NOMO-1 (cell line): ENCODE measurements at regions not wholly inside any gene's neighbourhood (a gene's known extent, or its start where the extent isn't known, plus 50 kb on each side); places are given as distances from the start of the nearest gene placed in this dataset.

ENCODE experiments used
- DNase-seq, 2 experiments: peaks; one replicate each; lab custom pipeline; 2025; ENCODE audit not compliant: unreplicated experiment in 2 of 2; lab: John Stamatoyannopoulos, UW

GRCh38 chr1:47627016-47627415 lies 189.2 kb downstream of the FOXD2 start:
- DNase-seq = no peak

GRCh38 chr1:47627471-47628370 lies 189.9 kb downstream of the FOXD2 start:
- no peak for DNase-seq

DNA sequence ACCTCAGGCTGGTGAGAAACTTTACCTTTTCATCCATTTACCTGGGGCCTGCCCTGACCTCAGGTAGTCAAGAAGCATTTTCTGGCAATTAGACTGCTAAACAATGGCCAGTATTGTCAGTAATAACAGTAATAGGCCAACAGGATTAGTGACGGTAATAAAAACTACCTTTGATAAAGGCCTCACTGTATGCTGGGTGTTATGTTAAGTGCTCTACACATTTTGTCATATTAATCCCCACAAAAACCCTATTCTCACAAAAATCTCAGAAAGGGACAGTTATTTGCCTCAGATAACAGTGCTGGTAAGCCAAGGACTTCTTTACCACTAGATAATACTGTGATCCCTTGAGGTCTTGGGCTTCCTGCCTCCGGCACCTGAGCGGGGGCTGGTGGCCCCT lies 191.4 kb downstream of the FOXD2 start:
- no peak for DNase-seq

DNA sequence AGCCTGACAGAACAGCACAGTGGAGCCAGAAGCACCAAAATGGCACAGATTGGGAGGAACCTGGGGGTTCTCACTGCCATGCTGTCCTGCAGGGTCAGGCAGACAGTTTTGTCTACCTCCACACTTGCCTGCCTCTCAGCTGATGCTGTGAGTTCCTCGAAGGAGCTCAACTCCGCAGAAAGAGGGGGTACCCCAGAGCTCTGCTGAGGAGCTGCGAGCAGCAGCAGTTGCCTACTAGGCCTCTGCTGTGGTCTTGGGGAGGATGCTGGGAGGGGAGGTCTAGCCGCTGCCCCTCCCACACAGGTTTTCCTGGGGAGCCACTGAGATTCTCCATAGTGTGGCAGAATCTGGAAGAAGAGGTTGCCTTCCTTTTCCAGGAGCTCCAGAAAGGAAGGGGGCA lies 192.5 kb downstream of the FOXD2 start:
- DNase-seq = no peak

GRCh38 chr1:47631411-47631995 lies 193.7 kb downstream of the FOXD2 start:
- DNase-seq = no peak

DNA sequence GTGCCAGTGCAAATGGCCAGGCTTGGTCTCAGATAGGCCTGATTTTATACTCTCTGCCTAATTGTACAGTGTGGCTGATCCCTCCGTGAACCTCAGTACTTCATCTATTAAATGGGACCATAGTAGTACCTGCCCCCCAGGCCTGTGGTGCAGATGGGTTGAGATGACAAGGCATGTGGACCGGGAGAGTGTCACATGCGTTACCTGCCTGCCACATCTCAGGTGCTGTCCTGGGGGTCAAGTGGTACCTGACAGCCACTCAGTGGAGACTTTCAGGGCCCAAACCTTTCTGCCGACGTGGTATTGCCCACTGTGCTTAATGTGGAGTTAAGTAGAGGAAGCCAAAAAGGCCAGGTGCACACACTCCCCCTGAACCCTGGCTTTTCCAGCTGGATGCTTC lies 197.3 kb downstream of the FOXD2 start:
- no peak for DNase-seq

GRCh38 chr1:47635597-47635996 lies 197.8 kb downstream of the FOXD2 start:
- no peak for DNase-seq

DNA sequence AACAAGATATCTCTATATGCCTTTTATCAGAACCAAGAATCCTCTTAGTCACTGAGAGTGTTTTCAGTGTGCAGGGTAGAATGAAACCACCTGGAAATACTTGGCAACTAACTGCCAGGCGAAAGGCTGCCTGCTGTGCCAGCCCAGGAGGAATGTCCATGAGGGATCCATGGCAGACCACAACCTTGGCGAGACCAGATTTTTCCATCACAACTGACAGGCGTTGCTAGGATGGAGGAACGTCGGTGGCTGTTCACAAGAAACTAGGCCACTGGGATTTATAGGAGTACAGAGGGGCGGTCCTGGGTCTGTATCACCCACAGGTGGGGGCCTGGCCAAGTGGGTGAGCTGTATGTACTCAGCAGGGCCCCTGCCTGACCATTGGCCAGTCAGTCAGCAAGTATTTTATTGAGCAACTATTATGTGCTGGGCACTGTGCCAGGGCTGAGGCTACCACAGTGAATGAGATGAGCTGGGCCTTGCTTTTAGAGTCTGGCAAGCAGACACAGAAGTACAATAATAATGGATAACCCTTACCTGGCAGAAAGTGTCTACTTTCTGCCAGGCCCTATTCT lies 199.4 kb downstream of the FOXD2 start:
- DNase-seq = no peak

DNA sequence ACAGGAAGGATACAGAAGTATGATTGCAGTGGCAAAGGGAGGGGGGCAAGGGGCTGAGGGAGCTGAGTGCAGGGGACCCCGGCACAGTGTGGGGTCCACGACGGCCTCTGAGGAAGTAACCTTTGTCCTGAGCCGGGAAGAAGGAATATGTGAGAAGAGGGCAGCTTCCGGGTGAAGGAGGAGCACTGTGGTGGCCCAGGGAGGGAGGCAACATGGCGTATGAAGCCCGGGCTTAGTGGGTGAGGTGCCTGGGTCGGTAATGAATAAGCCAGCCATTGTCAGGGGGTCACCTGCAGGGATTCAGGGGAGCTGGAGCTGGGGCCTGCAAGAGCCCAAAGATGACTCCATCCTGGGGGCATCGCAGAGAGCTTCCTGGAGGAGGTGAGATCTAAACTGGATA lies 200.4 kb downstream of the FOXD2 start:
- DNase-seq = no peak

GRCh38 chr1:47638713-47639112 lies 200.9 kb downstream of the FOXD2 start:
- no peak for DNase-seq

- no peak for DNase-seq
Observed at GRCh38 chr1:47643306-47644211, 205.7 kb downstream of the FOXD2 start.

DNA sequence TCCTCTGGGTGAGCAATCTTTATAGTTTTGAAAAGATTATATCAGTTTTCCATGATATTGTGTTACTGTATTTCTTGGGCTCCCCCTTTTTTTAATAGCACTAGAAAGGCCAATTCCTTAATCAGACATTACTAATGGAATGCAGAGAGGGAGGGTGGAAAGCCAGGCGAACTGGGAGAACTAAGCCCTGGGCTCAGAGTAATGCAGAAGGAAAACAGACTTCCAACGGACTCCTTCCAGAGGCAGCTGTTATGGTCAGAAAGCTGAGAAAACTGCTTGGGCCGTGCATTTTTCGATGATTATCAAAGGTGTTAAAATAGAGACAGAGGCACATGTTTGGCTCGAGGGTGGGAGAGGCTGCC lies 206.3 kb downstream of the FOXD2 start:
- no peak for DNase-seq

DNA sequence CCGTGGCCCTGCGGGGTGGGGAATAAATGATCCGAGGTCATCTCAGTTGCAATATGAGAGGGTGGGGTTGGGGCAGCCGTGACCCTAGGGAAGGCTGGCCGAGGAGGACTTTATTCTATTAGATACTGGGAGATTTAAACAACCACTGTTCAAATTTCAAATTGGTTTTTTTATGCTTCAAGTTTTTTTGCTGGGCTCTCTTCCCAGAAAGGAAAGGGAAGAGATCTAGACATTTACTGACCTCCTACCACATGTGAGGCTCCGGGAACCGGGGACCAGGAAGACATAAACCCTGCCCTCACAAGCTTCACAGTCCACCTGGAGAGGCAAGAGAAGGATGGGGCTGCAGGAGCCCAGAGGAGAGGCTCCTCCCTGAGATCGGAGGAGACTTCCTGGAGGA lies 207.3 kb downstream of the FOXD2 start:
- no peak for DNase-seq

- no peak for DNase-seq
Observed at GRCh38 chr1:47646676-47647075, 208.8 kb downstream of the FOXD2 start.

DNA sequence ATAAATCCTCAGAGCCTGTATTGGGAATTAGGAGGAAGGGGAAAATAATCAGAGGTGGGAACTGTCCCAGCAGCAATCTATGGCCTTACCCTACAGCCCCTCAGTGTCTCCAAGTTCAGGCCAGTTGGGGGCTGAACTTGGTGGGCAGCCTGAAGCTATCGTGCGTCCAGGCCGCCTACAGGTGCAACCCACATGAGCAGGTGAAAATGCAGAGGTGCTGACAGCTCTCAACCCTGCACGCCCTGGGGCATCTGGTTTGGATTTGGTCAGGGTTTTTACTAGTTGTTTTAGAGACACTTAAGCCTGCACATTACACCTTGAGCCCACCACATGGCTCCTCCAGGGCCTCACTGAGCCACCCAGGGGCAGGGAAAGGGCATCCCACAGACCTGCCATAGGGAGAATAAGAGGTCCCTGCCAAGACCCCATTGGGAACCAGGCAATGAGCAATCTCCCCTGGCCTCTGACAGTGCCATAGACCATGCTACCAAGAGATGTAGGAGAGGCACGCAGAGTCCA lies 209.5 kb downstream of the FOXD2 start:
- DNase-seq = no peak

DNA sequence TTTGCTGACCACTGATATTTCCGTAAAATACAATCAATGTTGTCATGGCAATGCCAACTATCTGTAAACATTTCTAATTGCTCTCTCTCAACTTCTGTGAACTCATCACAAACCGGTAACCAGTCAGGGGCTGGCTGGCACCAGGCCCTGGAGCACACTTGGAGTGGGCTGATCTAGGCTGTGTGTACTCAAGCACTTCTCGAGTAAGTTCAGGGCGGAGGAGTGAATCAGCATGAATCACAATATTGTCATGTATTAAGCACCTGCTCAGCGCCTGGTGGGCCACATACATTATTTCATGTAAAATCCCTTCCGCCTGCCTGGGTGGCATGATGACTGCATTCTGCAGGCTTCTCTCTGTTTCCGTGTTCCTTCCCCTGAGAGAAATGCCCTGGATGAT lies 212.4 kb downstream of the FOXD2 start:
- no peak for DNase-seq

DNA sequence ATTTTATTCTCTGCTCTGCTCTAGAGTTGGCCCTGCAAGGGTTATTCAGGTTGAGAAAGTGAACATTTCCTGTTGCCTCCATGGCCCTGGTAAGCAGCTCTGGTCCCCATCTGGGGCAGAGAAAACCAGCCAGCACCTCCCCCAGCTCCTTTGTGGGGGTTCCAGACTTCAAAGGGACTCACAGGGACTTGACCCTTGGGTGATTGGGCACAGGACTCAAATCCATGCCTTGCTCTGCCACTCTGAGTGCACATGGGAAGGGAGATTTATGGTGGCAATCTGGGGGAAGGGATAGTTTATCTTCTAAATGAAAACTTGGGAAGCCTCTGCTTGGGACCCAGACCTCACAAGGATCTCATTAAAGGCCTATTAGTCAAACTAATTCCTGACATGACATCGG lies 212.8 kb downstream of the FOXD2 start:
- no peak for DNase-seq

DNA sequence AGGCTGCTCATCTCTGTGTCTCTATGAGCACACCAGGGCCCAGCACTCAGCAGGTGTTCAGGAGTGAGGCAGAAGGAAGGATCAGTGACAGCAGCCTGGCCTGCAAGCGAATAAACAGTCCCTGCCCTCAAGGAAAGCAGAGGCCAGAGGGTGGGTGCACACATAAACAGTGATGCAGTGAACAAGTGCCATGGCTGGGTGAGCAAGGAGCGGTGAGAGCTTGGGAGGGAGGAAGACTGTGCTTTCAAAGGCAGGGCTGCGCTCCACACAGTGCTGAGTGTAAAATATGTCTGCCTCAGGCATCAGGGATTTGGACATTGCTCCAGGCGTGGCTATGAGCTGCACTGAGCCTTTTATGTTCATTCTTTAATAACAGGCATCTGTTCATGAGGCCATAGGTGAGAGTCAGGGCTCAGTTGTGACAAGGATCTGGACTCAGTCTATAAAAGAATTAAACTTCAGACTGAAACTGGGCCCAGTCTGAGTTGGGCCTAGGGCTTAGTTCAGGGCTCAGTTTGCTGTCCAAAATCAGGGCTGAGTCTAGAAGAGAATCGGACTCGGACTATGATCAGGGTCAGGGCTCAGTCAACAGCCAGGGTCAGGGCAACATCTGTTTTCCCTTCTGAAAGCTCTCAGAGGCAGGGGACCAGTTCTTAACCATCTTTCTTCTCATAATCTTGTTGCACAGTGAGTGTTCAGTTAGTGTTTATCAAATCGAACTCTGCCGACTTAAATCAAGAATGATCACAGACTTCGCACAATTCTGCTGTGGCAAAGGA lies 213.7 kb downstream of the FOXD2 start:
- no peak for DNase-seq

DNA sequence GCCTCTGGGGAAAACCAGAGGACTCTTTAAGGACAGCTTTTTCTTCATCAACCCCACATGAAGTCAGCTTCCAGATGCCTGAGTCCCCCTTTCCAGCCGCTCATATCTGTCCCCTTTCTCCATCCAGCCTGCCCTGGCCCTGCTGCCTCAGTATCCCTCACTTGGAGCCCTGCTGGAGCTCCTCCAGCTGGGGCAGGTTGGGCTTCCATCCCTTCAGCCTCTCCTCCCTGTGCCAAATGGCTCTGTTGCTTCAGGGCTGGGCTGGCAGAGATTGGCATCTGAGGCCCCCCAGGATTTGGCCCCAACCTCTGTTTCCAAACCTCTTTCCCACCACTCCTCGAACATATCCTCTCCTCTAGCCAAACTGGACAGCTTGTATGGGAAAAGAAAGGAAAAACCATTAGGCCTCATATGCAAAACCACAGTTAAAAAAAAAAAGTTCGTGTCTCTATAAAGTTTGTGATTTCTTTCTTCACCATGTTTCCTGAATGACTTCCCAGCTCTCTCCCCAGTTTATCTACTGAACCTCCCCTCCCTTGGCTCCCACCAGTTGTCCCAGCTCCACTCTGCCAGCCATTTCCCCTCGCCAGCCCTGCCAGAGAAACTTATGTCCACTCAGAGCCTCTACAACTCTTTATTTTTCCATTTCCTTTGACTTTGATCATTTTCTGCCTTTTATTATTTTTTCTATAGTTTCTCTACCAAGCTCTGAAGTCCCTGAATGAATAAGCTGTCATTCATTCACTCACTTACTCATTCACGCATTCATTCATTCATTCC lies 217.9 kb downstream of the FOXD2 start:
- DNase-seq = no peak
